HepG2 (cell line): ENCODE measurements at regions not wholly inside any gene's neighbourhood (a gene's known extent, or its start where the extent isn't known, plus 50 kb on each side); places are given as distances from the start of the nearest gene placed in this dataset.
A peak's percentile ranks its signal among the peaks of the same experiment; 100 is the strongest.

Experiments used
- ATAC-seq: fragments of 200-7000 bp; cut with Tn5 transposase; 3 replicates; pipeline ENCODE4 v1.9.1; 2020; ENCODE audit warnings: mild to moderate bottlenecking, moderate library complexity
- BruUV-seq: library from RNA; stranded (reverse); fragments of 400-500 nt; replicated peaks from 2 replicates; lab custom pipeline; 2021; lab: Mats Ljungman, UMichigan
- CTCF ChIA-PET: fragments of 300-600 bp; formaldehyde crosslinking; extraction: SDS; loops from one replicate; lab custom pipeline; 2021; ENCODE audit warnings: low total read pairs, inconsistent platforms, low intra/inter-chr PET ratio; lab: Yijun Ruan, JAX
- POLR2A ChIA-PET: fragments of 350-600 bp; sonication (Branson Sonifier 250); formaldehyde crosslinking; loops from one replicate; lab custom pipeline; 2020; ENCODE audit warnings: antibody characterized with exemption, inconsistent platforms; lab: Yijun Ruan, JAX
- DNase-seq: peaks from one replicate; pipeline ENCODE4 v3.0.0-alpha.2; 2015; ENCODE audit warnings: low spot score
- FAIRE-seq: peaks from 3 replicates; lab custom pipeline; 2011; peaks lifted over from hg19 to GRCh38; lab: Jason Lieb, UNC
- H2AFZ ChIP-seq: one replicate; pipeline ENCODE4 v1.6.1; 2011; ENCODE audit warnings: low read length, inconsistent platforms
- H3K27ac ChIP-seq: fragments of 300-600 bp; 3 replicates; pipeline ENCODE4 v1.8.0; 2011; ENCODE audit warnings: mixed run types, mild to moderate bottlenecking, mixed read lengths, low read length, inconsistent platforms; ENCODE audit not compliant: insufficient read depth; ENCODE audit errors: extremely low read length
- H3K27me3 ChIP-seq, 2 experiments: fragments of 200-600 bp in 1 of 2; 2 replicates in 1 of 2; 3 replicates in 1 of 2; pipeline versions ENCODE4 v1.6.0 to v1.8.0; 2011; ENCODE audit warnings: low read length in 2 of 2, mild to moderate bottlenecking in 2 of 2, moderate library complexity in 2 of 2, inconsistent platforms in 1 of 2; ENCODE audit not compliant: insufficient read depth in 2 of 2, control insufficient read depth in 1 of 2
- H3K36me3 ChIP-seq, 2 experiments: fragments of 200-600 bp in 1 of 2; replicated peaks in 1 of 2; 2 replicates in 1 of 2; 3 replicates in 1 of 2; pipeline versions ENCODE4 v1.5.1 to v1.8.0; 2011; ENCODE audit warnings: low read length in 2 of 2, inconsistent platforms in 1 of 2; ENCODE audit not compliant: insufficient read depth in 2 of 2, control insufficient read depth in 1 of 2
- H3K4me1 ChIP-seq: 2 replicates; pipeline ENCODE4 v1.5.1; 2012; ENCODE audit warnings: low read length, inconsistent platforms; ENCODE audit not compliant: insufficient read depth
- H3K4me2 ChIP-seq: 2 replicates; pipeline ENCODE4 v1.6.0; 2011; ENCODE audit warnings: low read depth, low read length, inconsistent platforms
- H3K4me3 ChIP-seq, 3 experiments: fragments of 200-600 bp in 1 of 3; sonication (generic), shearing (Covaris generic) in 1 of 3; replicated peaks in 1 of 3; 2 replicates each; pipeline ENCODE4 v1.5.1; 2011 to 2016; ENCODE audit warnings: low read length in 3 of 3, inconsistent platforms in 2 of 3, low read depth in 2 of 3, mild to moderate bottlenecking in 2 of 3, control low read depth in 1 of 3, mixed read lengths in 1 of 3; ENCODE audit not compliant: insufficient read depth in 1 of 3
- H3K79me2 ChIP-seq: one replicate; pipeline ENCODE4 v1.6.1; 2011; ENCODE audit warnings: low read length, inconsistent platforms; ENCODE audit not compliant: insufficient read depth
- H3K9ac ChIP-seq: 2 replicates; pipeline ENCODE4 v1.6.0; 2011; ENCODE audit warnings: mild to moderate bottlenecking, low read depth, low read length, inconsistent platforms; ENCODE audit not compliant: insufficient read depth
- H3K9me3 ChIP-seq: 2 replicates; pipeline ENCODE4 v1.5.1; 2012; ENCODE audit warnings: mild to moderate bottlenecking, low read length
- H4K20me1 ChIP-seq: 2 replicates; pipeline ENCODE4 v1.6.0; 2011; ENCODE audit warnings: inconsistent platforms, mild to moderate bottlenecking, low read length, moderate library complexity; ENCODE audit not compliant: insufficient read depth
- FOSL2 ChIP-seq: sonication (generic); formaldehyde crosslinking; IDR thresholded peaks from 2 replicates; pipeline ENCODE4 v1.4.0; 2020; ENCODE audit warnings: missing genetic modification reagents
- RBM39 ChIP-seq: fragments of 200-400 bp; formaldehyde crosslinking; IDR thresholded peaks from one replicate; pipeline ENCODE4 v1.6.1; 2018; ENCODE audit warnings: antibody characterized with exemption, mild to moderate bottlenecking, low read depth, low read length; ENCODE audit not compliant: poor library complexity, severe bottlenecking
- ZNF7 ChIP-seq: IDR thresholded peaks from 2 replicates; pipeline ENCODE4 v1.6.1; 2016; ENCODE audit warnings: missing biosample characterization, missing genetic modification reagents
- in situ Hi-C: cut with HindIII; loops from 2 replicates; pipeline ENCODE4 v1.10.0; 2017; ENCODE audit warnings: low pct_unique_long_range_greater_than_20kb; ENCODE audit not compliant: extremely low pct_ligation_motif_present
- intact Hi-C: fragments of 100-400 bp; cut with micrococcal nuclease; formaldehyde crosslinking; loops from one replicate; pipeline ENCODE4 v1.10.0; 2022; ENCODE audit not compliant: unreplicated experiment
- TF ChIP-seq, protein P1 (sequence below): sonication (generic); formaldehyde crosslinking; IDR thresholded peaks from 2 replicates; pipeline ENCODE4 v1.8.1; 2023; ENCODE audit warnings: mild to moderate bottlenecking, moderate library complexity, missing genetic modification reagents
- TF ChIP-seq, protein P2 (sequence below): sonication (generic); formaldehyde crosslinking; IDR thresholded peaks from 2 replicates; pipeline ENCODE4 v1.8.0; 2022; ENCODE audit warnings: low read depth, missing genetic modification reagents
- TF ChIP-seq, protein P3 (sequence below): sonication (generic); formaldehyde crosslinking; IDR thresholded peaks from 2 replicates; pipeline ENCODE4 v1.4.0; 2020; ENCODE audit warnings: missing genetic modification reagents

DNA sequence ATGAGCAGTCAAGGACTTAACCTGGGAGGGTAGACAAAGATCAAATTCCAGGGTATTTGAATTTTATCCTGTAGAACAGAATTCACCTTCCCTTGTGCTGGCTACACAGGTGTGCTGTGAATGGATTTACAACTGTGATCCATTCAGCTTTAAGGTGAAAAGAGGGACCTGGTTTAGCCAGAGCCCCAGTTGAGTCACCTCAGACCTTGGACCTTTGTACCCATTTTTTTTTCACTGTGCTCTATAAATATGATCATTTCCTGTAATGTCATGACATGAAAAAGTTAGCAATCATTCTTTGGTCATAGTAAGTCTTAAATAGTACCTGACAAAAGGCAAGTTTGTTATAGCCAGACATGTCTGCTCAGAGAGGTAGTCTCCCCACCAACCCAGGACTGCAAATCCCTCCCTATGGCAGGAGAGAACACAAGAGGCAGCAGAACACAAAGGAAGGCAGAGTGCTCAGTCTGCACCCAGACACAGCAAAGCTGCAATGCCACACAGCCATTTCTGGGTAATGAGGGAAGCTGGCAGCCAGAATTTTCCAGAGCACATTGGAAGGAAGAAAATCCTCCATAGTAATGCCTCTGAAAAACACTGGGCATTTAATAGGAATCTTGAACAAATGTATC lies 77.9 kb downstream of the CXXC4 start:
- H3K79me2 ChIP-seq = no peaks in the 10 kb centered on the region
- H3K4me3 ChIP-seq = no peak overlapping the region
- H3K4me1 ChIP-seq = no peaks in the 10 kb centered on the region
- no peak overlapping the region for H3K9ac ChIP-seq
- ATAC-seq (peak; percentile 72), FAIRE-seq (no peak), DNase-seq (peak; percentile 5)
- POLR2A ChIA-PET = no interaction called here
- no TSS peak for BruUV-seq
- no peaks in the 10 kb centered on the region for H3K36me3 ChIP-seq
- no peaks in the 10 kb centered on the region for H4K20me1 ChIP-seq
- intact Hi-C loops = no loop called here
- no peak overlapping the region for H3K27ac ChIP-seq
- no peak overlapping the region for H2AFZ ChIP-seq
- no peaks in the 10 kb centered on the region for H3K9me3 ChIP-seq
- CTCF ChIA-PET = no interaction called here
- peak; percentile 23; the same call in 1 of the 2 replicates for TF ChIP-seq FOSL2 (CRISPR knock-in tag)
- TF ChIP-seq ZNF7 (CRISPR knock-in tag) = 0 out of 2 replicates have a peak, but pooled peaks have one; percentile 28
- TF ChIP-seq, protein P1, sequence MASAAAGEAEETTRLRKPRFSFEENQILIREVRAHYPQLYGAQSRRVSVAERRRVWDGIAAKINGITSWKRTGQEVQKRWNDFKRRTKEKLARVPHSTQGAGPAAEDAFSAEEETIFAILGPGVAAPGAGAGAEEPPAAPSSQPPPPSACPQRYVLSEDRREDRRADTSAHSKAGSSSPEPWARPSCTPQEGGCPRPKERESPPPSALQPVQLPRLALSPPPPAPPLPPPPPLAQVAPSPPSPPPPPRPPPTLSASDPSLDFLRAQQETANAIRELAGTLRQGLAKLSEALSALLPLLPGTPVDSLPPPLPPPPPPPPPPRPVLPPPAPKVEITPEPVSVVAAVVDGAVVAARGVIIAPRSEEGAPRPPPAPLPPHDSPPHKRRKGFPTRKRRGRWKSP (CRISPR knock-in tag) = no peak
- TF ChIP-seq, protein P2, sequence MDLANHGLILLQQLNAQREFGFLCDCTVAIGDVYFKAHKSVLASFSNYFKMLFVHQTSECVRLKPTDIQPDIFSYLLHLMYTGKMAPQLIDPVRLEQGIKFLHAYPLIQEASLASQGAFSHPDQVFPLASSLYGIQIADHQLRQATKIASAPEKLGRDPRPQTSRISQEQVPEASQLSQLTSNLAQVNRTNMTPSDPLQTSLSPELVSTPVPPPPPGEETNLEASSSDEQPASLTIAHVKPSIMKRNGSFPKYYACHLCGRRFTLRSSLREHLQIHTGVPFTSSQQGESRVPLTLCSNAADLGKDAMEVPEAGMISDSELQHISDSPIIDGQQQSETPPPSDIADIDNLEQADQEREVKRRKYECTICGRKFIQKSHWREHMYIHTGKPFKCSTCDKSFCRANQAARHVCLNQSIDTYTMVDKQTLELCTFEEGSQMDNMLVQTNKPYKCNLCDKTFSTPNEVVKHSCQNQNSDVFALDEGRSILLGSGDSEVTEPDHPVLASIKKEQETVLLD (CRISPR knock-in tag) = no peak
- TF ChIP-seq, all 625 proteins: peak for 2
- in situ Hi-C loops = no loop called here
- Histone ChIP-seq H3K27me3 (no peaks in the 10 kb centered on the region), H3K4me2 (no peak overlapping the region)

DNA sequence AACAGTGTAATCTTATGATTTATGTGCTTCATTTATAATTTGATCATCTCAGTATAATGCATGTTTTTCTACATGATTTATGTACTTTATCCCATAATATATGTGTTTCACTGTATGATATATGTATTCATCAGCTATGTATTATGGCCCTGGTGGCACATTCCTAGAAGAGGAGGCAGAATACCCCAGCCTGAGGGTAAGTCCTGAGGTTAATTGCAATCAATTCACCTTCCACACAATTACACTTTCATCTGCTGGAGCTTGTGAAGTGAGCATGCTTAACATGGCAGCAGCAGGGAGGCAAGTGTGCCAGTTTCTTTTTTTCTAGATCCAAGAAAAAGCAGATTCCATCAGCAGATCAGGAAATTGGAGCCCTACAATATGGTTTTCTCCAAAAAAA lies 81.2 kb downstream of the CXXC4 start:
- Histone ChIP-seq H4K20me1 (no peaks in the 10 kb centered on the region), H3K4me2 (no peak overlapping the region), H3K79me2 (no peaks in the 10 kb centered on the region), H2AFZ (no peak overlapping the region), H3K36me3 (no peaks in the 10 kb centered on the region), H3K9me3 (no peaks in the 10 kb centered on the region), H3K9ac (no peak overlapping the region), H3K4me3 (no peak overlapping the region), H3K4me1 (no peaks in the 10 kb centered on the region), H3K27ac (no peak overlapping the region), H3K27me3 (no peaks in the 10 kb centered on the region)
- ChIA-PET CTCF (no interaction called here), POLR2A (no interaction called here)
- no TSS peak for BruUV-seq
- intact Hi-C loops (no loop called here), in situ Hi-C loops (no loop called here)
- ATAC-seq (no peak), DNase-seq (no peak), FAIRE-seq (no peak)
- TF ChIP-seq RBM39 = no peak
- TF ChIP-seq, protein P3, sequence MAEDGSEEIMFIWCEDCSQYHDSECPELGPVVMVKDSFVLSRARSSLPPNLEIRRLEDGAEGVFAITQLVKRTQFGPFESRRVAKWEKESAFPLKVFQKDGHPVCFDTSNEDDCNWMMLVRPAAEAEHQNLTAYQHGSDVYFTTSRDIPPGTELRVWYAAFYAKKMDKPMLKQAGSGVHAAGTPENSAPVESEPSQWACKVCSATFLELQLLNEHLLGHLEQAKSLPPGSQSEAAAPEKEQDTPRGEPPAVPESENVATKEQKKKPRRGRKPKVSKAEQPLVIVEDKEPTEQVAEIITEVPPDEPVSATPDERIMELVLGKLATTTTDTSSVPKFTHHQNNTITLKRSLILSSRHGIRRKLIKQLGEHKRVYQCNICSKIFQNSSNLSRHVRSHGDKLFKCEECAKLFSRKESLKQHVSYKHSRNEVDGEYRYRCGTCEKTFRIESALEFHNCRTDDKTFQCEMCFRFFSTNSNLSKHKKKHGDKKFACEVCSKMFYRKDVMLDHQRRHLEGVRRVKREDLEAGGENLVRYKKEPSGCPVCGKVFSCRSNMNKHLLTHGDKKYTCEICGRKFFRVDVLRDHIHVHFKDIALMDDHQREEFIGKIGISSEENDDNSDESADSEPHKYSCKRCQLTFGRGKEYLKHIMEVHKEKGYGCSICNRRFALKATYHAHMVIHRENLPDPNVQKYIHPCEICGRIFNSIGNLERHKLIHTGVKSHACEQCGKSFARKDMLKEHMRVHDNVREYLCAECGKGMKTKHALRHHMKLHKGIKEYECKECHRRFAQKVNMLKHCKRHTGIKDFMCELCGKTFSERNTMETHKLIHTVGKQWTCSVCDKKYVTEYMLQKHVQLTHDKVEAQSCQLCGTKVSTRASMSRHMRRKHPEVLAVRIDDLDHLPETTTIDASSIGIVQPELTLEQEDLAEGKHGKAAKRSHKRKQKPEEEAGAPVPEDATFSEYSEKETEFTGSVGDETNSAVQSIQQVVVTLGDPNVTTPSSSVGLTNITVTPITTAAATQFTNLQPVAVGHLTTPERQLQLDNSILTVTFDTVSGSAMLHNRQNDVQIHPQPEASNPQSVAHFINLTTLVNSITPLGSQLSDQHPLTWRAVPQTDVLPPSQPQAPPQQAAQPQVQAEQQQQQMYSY (CRISPR knock-in tag) = no peak
